RWPE2 (cell line): ENCODE measurements at regions not wholly inside any gene's neighbourhood (a gene's known extent, or its start where the extent isn't known, plus 50 kb on each side); places are given as distances from the start of the nearest gene placed in this dataset.

Experiments
- ATAC-seq: fragments of 200-7000 bp; cut with Tn5 transposase; 3 replicates; pipeline ENCODE4 v1.9.1; 2021; ENCODE audit warnings: low read depth
- DNase-seq: peaks from one replicate; pipeline ENCODE4 v3.0.0-alpha.2; 2020; ENCODE audit warnings: low spot score
- H3K27ac ChIP-seq: fragments of 450-650 bp; 2 replicates; pipeline ENCODE4 v1.5.1; 2017; ENCODE audit warnings: mild to moderate bottlenecking; ENCODE audit not compliant: poor library complexity, severe bottlenecking
- H3K27me3 ChIP-seq: fragments of 250-450 bp; sonication (Bioruptor Pico); 2 replicates; pipeline ENCODE4 v1.5.1; 2021; ENCODE audit warnings: mild to moderate bottlenecking, moderate library complexity; ENCODE audit not compliant: insufficient read depth, poor library complexity, severe bottlenecking
- H3K36me3 ChIP-seq: fragments of 250-450 bp; sonication (Bioruptor Pico); 2 replicates; pipeline ENCODE4 v1.5.1; 2020; ENCODE audit warnings: low read depth, mild to moderate bottlenecking, moderate library complexity
- H3K4me1 ChIP-seq: fragments of 250-450 bp; sonication (Bioruptor Pico); 2 replicates; pipeline ENCODE4 v1.5.1; 2021; ENCODE audit warnings: mild to moderate bottlenecking, moderate library complexity; ENCODE audit not compliant: insufficient read depth, poor library complexity, severe bottlenecking
- H3K4me3 ChIP-seq: fragments of 250-450 bp; sonication (Bioruptor Pico); 2 replicates; pipeline ENCODE4 v1.5.1; 2021; ENCODE audit warnings: mild to moderate bottlenecking, moderate library complexity; ENCODE audit not compliant: severe bottlenecking
- H3K9me3 ChIP-seq: fragments of 250-450 bp; sonication (Bioruptor Pico); 2 replicates; pipeline ENCODE4 v1.5.1; 2021; ENCODE audit warnings: mild to moderate bottlenecking, moderate library complexity; ENCODE audit not compliant: severe bottlenecking
- CTCF ChIP-seq: fragments of 450-650 bp; IDR thresholded peaks from one replicate; pipeline ENCODE4 v1.5.1; 2017; ENCODE audit warnings: mild to moderate bottlenecking, moderate library complexity; ENCODE audit not compliant: poor library complexity, severe bottlenecking

- H3K27me3 ChIP-seq: no peaks in the 10 kb centered on the region
- no peaks in the 10 kb centered on the region for H3K4me1 ChIP-seq
- H3K36me3 ChIP-seq: no peaks in the 10 kb centered on the region
- no peak for TF ChIP-seq CTCF
- H3K27ac ChIP-seq: no peak overlapping the region
- ATAC-seq (no peak), DNase-seq (no peak)
- H3K4me3 ChIP-seq: no peak overlapping the region
- no peaks in the 10 kb centered on the region for H3K9me3 ChIP-seq
Measured at GRCh38 chr4:176874721-176875445, 82.2 kb upstream of the VEGFC start.

GRCh38 chr4:176875446-176875930 is 82.8 kb upstream of the VEGFC start:
- no peaks in the 10 kb centered on the region for H3K9me3 ChIP-seq
- ATAC-seq: no peak
- no peaks in the 10 kb centered on the region for H3K36me3 ChIP-seq
- DNase-seq: no peak
- no peak overlapping the region for H3K4me3 ChIP-seq
- TF ChIP-seq CTCF: no peak
- no peaks in the 10 kb centered on the region for H3K4me1 ChIP-seq
- H3K27me3 ChIP-seq: no peaks in the 10 kb centered on the region
- no peak overlapping the region for H3K27ac ChIP-seq

- Histone ChIP-seq H3K27me3 (no peaks in the 10 kb centered on the region), H3K27ac (no peak overlapping the region), H3K4me1 (peaks cover 12% of the 10 kb centered on the region), H3K36me3 (no peaks in the 10 kb centered on the region), H3K9me3 (no peaks in the 10 kb centered on the region), H3K4me3 (no peak overlapping the region)
- ATAC-seq: no peak
- no peak for TF ChIP-seq CTCF
- DNase-seq: no peak
Measured at GRCh38 chr4:176879380-176880116, 86.8 kb upstream of the VEGFC start.

GRCh38 chr4:176882206-176882605 is 89.5 kb upstream of the VEGFC start:
- peak overlapping the region; percentile 94 for H3K27ac ChIP-seq
- H3K36me3 ChIP-seq: no peaks in the 10 kb centered on the region
- no peaks in the 10 kb centered on the region for H3K9me3 ChIP-seq
- no peak for TF ChIP-seq CTCF
- peaks cover 26% of the 10 kb centered on the region for H3K4me1 ChIP-seq
- no peak overlapping the region for H3K4me3 ChIP-seq
- DNase-seq (no peak), ATAC-seq (no peak)
- no peaks in the 10 kb centered on the region for H3K27me3 ChIP-seq
